ENCODE measurements at regions not wholly inside any gene's neighbourhood (a gene's known extent, or its start where the extent isn't known, plus 50 kb on each side); places are given as distances from the start of the nearest gene placed in this dataset.
"Not testable (repeated sequence)": the region's sequence is repeated elsewhere in the genome, so short reads cannot be mapped to it uniquely, and the experiment has no call there.

DNA sequence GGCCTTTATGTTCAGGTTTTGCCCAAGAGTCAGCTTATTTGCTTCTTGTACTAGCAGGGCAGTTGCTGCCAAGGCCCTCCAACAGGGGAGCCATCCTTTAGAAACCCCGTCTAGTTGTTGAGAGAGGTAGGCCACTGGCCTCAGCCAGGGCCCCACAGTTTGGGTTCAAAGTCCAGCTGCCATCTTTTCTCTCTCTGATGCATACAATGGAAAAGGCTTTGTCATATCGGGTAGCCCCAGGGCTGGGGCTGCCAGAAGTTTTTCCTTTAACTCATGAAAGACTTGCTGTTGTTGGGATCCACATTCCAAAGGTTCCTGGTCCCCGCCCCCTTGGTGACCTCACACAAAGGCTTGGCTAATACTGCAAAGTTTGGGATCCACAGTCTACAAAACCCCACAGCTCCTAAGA, 53.7 kb upstream of the ALDH3B2 start:
- DNase-seq (ENCODE audit: low spot score); intact Hi-C loops (cut with DNase I): not testable (repeated sequence)

GRCh38 chr11:67727066-67728040, 52.9 kb upstream of the ALDH3B2 start:
- intact Hi-C loops (cut with DNase I): not testable (repeated sequence)

More at GRCh38 chr11:67727066-67728040, 52.9 kb upstream of the ALDH3B2 start:
- not testable (repeated sequence) for DNase-seq (ENCODE audit: low spot score)

Measured in posterior vena cava (tissue), 2 donors.